Peyer's patch (tissue), 4 donors: ENCODE measurements at regions not wholly inside any gene's neighbourhood (a gene's known extent, or its start where the extent isn't known, plus 50 kb on each side); places are given as distances from the start of the nearest gene placed in this dataset.

Experiments
- POLR2A ChIP-seq, 2 donors: fragments of 450-650 bp; IDR thresholded peaks; one replicate each; pipeline ENCODE4 v1.5.1; 2017; ENCODE audit warnings: antibody characterized with exemption in 2 of 2, mild to moderate bottlenecking in 2 of 2, moderate library complexity in 2 of 2
- TF ChIP-seq, protein P1 (sequence below), 6 experiments: fragments of 450-650 bp in 4 of 6; fragments of 200-600 bp in 2 of 6; sonication (generic) in 1 of 6; IDR thresholded peaks; one replicate each; pipeline ENCODE4 v1.5.1; 2017 to 2019; ENCODE audit warnings: antibody characterized with exemption in 6 of 6, mild to moderate bottlenecking in 3 of 6, moderate library complexity in 1 of 6

GRCh38 chr4:181166742-181167399 is 1076.3 kb upstream of the TENM3 start:
- TF ChIP-seq, protein P1, sequence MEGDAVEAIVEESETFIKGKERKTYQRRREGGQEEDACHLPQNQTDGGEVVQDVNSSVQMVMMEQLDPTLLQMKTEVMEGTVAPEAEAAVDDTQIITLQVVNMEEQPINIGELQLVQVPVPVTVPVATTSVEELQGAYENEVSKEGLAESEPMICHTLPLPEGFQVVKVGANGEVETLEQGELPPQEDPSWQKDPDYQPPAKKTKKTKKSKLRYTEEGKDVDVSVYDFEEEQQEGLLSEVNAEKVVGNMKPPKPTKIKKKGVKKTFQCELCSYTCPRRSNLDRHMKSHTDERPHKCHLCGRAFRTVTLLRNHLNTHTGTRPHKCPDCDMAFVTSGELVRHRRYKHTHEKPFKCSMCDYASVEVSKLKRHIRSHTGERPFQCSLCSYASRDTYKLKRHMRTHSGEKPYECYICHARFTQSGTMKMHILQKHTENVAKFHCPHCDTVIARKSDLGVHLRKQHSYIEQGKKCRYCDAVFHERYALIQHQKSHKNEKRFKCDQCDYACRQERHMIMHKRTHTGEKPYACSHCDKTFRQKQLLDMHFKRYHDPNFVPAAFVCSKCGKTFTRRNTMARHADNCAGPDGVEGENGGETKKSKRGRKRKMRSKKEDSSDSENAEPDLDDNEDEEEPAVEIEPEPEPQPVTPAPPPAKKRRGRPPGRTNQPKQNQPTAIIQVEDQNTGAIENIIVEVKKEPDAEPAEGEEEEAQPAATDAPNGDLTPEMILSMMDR (IDR thresholded peaks at IDR 0.05): no peak
- TF ChIP-seq POLR2A (IDR thresholded peaks at IDR 0.05): no peak
